CD4-positive, alpha-beta T cell treated with Interleukin-1 beta for 1 hour (primary cell): ENCODE measurements at regions not wholly inside any gene's neighbourhood (a gene's known extent, or its start where the extent isn't known, plus 50 kb on each side); places are given as distances from the start of the nearest gene placed in this dataset.

Experiments
- DNase-seq, 2 donors: peaks; one replicate each; pipeline ENCODE4 v3.0.0-alpha.2; 2020 to 2022

GRCh38 chr4:30783751-30784150, 63.6 kb downstream of the PCDH7 start:
- DNase-seq = no peak

GRCh38 chr4:30789219-30789671, 69.1 kb downstream of the PCDH7 start:
- no peak for DNase-seq

GRCh38 chr4:30790123-30790522, 70.0 kb downstream of the PCDH7 start:
- DNase-seq = no peak

GRCh38 chr4:30790998-30791397, 70.8 kb downstream of the PCDH7 start:
- no peak for DNase-seq

GRCh38 chr4:30792601-30793000, 72.4 kb downstream of the PCDH7 start:
- no peak for DNase-seq

GRCh38 chr4:30801876-30802275, 81.7 kb downstream of the PCDH7 start:
- DNase-seq = no peak

DNA sequence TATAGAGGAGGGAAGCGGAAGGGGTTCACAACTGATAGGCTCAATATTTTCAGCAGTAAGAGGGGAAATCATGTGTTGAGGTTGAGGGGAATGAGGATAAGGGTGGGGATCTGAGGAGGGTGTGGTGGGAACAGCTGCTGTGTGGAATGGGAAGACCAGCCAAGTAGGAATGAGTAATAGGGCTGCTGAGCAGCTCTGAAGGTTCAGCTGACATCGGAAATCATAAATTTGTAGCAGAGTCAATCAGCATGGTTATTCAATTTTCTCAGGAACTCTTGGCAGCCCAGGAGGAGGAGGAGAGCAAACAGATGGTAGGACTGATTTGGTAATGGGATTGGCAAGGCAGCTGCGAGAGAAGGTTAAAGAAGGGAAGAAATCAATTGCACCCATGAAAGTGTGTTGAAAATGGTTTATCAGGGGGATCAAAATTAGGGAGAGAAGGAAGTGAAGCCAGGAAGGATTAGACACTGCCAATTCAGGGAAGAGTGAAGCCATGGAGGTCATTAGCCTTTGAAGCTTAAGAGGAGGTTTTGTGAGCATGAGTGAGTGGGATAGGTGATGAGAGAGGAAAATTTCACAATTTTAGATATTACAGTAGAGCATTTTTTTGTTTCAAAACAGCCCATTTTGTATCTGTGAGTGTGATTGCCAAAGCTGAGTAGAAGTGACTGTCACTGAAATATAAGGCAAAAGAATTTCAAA, 82.6 kb downstream of the PCDH7 start:
- DNase-seq = no peak

DNA sequence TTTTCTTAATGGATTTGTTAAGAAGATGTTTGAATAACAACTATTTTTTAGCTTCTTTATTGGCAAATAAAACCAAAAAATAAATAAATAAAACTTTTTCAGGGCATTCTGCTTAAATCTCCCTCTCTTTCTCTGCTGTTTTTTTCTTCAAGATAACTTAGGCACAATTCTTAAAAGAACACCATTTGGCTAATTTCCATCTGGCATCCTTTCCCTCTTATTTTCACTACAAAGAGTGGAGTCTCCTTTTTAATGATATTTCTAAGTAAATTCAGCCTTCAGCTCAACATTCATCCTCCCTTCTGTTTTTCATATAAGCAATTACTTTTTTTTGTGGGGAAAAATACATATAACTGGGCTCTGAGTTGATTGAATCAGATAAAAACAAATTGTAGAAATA, 88.1 kb downstream of the PCDH7 start:
- no peak for DNase-seq

- no peak for DNase-seq
Measured at GRCh38 chr4:30811296-30811695, 91.1 kb downstream of the PCDH7 start.

GRCh38 chr4:30815685-30816084, 95.5 kb downstream of the PCDH7 start:
- no peak for DNase-seq

DNA sequence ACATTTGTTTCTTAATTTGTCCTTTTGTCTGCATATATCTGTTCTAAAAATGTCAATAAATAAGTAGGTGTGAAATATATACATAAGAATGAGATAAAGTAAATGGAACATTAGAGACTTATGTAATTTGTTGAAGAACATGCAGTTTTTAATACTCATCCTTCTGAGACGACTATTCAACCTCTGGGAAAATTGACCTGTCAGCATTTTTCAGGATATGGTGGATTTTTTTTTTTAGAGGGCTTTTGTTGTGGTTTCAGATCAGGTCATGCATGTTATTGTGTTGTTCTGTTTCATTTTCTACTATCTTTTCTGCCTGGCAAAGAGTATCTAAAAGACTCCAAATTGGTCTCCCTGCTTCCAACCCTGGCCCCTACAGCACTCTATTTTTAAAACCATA, 97.3 kb downstream of the PCDH7 start:
- no peak for DNase-seq

DNA sequence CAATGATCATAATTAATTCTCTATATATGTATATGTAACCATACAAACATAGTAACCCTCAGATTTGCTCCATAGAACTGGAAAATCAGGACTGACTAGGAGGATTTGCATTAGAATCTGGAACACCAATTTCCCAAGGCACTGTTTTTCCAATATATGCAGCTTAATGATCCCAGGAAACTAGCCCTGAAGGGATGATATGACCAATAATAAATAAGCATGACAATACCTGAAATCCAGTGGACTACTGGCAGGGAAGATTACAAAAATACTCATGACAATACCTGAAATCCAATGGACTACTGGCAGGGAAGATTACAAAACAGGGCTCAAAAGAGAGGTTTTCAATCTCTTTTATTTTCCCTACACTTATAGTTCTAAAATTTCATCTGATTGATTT, 98.4 kb downstream of the PCDH7 start:
- no peak for DNase-seq

DNA sequence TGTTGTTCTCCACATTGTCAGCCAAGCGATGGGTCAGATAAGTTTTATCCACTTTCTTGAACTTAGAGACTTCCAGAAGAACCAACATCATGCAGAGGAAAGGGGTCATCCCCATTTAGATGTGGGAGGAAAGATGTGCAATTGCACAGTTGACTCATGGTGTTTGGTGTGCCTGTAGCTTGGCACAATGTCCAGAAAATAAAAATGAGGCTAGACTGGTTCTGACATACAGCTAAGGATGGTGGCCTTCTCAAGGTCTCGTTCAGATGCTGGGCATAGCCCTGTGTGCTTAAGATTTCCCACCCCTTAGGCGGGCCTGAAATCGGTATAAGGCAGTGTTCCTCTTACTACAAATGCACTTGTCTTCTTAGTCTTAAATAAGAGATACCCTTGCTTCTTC, 101.1 kb downstream of the PCDH7 start:
- DNase-seq = no peak

DNA sequence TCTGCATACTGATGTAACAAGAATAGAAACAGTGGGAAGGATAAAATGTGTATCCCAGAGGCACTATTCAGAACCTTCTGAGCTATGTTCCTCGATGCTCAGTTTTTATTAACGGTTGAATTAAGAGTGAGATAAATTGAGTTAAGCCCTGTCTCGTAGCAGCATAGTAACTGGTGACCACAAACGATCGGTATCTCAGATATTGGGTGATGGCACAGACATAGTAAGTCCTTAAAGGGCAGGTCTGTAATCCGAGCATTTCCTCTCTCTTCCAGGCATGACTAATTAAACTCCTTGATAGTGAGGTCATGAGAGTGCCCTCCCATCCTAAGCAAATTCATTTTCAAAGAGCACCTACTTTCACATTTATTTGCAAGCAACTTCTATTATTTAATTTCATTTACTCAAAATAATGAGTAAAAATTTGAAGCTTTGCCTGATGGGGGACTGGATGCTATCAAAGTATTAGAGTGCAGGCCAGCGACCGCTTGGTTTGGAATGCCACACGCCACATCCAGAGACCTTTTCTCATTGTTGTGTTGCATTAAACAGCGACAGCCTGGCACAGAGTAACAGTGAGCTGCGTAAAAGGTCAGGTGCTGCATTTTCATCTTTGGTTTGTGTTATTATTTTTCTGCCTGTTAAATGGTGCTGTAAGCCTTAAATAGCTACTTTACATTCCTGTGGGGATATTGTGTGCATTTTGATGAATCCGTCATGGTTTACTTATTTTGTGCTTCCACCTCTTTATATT, 101.9 kb downstream of the PCDH7 start:
- no peak for DNase-seq

DNA sequence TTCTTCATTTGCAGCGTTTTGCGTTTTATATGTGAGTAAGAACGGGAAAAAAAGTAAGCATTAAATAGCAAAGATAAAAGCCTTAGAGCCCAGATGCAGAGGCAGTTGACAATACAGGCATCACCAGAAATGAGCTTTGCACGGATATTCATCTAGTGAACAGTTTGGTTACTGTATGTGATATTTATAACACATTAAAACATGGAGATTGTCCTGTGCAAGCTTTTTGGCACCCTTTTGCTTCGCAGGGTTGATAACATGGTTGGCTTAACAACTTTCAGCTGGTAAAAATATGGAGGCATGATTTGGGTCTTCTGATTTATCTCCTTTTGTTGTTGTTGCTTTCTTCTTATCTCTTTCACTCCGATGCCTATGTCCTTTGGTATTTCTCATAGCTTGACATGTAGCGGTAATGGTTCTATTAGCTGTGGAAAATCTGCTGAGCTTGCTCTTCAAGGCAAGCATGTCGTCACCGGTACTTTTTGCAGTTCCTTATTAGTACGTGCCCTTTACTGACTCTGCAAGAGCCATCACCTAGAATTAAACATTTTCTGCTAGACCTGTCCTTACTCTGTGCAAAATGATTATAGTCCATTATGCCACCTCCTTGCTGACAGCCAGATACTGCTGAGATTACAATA, 102.9 kb downstream of the PCDH7 start:
- no peak for DNase-seq

DNA sequence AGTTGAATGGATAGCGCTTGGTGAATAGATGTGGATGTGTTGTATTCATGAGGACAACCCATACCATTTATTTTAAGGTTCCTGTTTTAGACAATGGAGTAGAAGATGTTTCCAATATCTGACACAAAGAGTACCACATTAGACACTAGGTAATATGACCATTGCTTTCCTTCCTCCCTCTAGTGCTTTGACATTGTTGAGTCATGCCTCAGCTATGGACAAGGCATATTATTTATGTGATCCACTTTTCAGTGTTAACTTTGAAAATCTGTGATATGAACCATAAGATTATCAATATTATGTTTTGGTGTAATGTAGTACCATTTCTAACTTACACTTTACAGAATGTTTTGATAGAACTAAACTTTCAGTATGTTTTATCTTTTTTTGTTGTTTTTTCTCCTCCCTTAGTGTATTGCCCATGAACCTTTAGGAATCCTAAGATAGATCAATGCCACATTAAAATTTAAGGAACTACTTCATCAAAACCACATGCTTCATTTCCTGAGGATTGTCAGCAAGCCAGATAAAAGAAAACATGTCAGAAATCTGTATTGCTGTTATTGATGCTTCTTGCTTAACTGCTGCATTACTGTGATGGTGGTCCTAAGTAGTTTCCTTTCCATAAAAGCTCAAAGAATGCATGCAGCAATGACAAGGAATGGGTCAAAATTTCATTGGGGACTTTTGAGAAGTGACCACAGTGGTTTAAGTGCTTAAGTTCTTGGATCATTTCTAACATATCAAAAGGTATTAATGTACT, 105.0 kb downstream of the PCDH7 start:
- DNase-seq = no peak

GRCh38 chr4:30828264-30828926, 108.2 kb downstream of the PCDH7 start:
- no peak for DNase-seq

- DNase-seq = no peak
Measured at GRCh38 chr4:30832639-30833038, 112.5 kb downstream of the PCDH7 start.

GRCh38 chr4:30833206-30833605, 113.0 kb downstream of the PCDH7 start:
- no peak for DNase-seq

DNA sequence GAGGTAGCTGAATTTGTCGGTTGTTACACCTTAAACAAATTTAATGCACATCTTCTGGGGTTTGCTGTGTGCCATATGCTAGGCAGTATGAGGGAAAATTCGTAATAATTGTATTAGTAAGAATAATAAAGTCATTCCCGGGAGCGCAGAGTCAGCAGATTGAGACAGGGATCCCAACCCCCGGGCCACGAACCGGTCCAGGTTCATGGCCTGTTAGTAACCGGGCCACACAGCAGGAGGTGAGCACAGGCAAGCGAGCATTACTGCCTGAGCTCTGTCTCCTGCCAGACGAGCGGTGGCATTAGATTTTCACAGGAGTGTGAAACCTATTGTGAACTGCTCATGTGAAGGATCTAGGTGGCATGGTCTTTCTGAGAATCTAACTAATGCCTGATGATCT, 114.9 kb downstream of the PCDH7 start:
- no peak for DNase-seq

GRCh38 chr4:30836231-30836630, 116.1 kb downstream of the PCDH7 start:
- no peak for DNase-seq

GRCh38 chr4:30837131-30837539, 117.0 kb downstream of the PCDH7 start:
- DNase-seq = no peak

- DNase-seq = no peak
Measured at GRCh38 chr4:30837861-30838260, 117.7 kb downstream of the PCDH7 start.
